ENCODE measurements at regions not wholly inside any gene's neighbourhood (a gene's known extent, or its start where the extent isn't known, plus 50 kb on each side); places are given as distances from the start of the nearest gene placed in this dataset.

DNA sequence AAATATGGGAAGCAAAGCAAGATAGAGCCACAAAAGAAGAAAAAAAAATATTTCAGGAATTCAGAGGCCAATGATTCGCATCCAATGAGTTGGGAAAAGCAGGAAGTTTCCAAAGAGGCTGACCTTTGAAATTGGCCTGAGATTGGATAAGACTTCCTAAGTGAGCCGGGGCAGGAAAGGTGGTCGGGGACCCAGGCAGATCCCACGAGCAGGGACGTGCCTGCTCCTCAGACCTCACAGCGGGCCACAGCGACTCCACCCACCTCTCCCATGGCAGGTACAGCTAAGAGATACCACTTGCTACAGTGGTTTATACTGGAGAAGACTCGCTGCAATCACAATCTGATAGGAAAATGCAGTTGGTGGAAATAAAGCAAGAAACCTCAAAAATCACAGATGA, 102.8 kb upstream of the SALL3 start:
- TF ChIP-seq EZH2phosphoT487 (IDR thresholded peaks at IDR 0.05; ENCODE audit: insufficient read depth, low read depth) (no peak), EZH2 (IDR thresholded peaks at IDR 0.05; ENCODE audit: insufficient read depth, poor library complexity, severe bottlenecking) (no peak)
